Activated CD8-positive, alpha-beta T cell treated with anti-CD3 and anti-CD28 coated beads for 36 hours (primary cell): ENCODE measurements at regions not wholly inside any gene's neighbourhood (a gene's known extent, or its start where the extent isn't known, plus 50 kb on each side); places are given as distances from the start of the nearest gene placed in this dataset.

Source experiments
- ATAC-seq: fragments of 200-7000 bp; cut with Tn5 transposase; one replicate; pipeline ENCODE4 v1.10.0; 2021; ENCODE audit warnings: mild to moderate bottlenecking, moderate library complexity
- CTCF ChIA-PET: fragments of 350-600 bp; sonication (Branson Sonifier 250); formaldehyde crosslinking; loops from one replicate; lab custom pipeline; 2021; ENCODE audit warnings: antibody characterized with exemption; lab: Charles Lee
- POLR2A ChIA-PET: fragments of 350-600 bp; sonication (Branson Sonifier 250); formaldehyde crosslinking; loops from one replicate; lab custom pipeline; 2021; ENCODE audit warnings: antibody characterized with exemption; lab: Charles Lee
- DNase-seq: peaks from one replicate; pipeline ENCODE4 v3.0.0-alpha.2; 2020
- H3K27ac Mint-ChIP-seq: one replicate; pipeline ENCODE4 v1.8.0; 2021; ENCODE audit warnings: mild to moderate bottlenecking, mixed read lengths
- H3K27me3 Mint-ChIP-seq: one replicate; pipeline ENCODE4 v1.8.0; 2021; ENCODE audit warnings: mixed read lengths
- H3K36me3 Mint-ChIP-seq: one replicate; pipeline ENCODE4 v1.8.0; 2021; ENCODE audit warnings: low read depth, mixed read lengths
- H3K4me1 Mint-ChIP-seq: one replicate; pipeline ENCODE4 v1.8.0; 2021; ENCODE audit warnings: low read depth, mixed read lengths
- H3K4me3 Mint-ChIP-seq: one replicate; pipeline ENCODE4 v1.8.0; 2021; ENCODE audit warnings: mild to moderate bottlenecking, moderate library complexity, mixed read lengths
- H3K9me3 Mint-ChIP-seq: one replicate; pipeline ENCODE4 v1.8.0; 2021; ENCODE audit warnings: mixed read lengths
- CTCF ChIP-seq: fragments of 200-600 bp; IDR thresholded peaks from one replicate; pipeline ENCODE4 v1.8.0; 2022; ENCODE audit warnings: antibody characterized with exemption, mild to moderate bottlenecking
- intact Hi-C: fragments of 100-400 bp; cut with micrococcal nuclease; formaldehyde crosslinking; loops from one replicate; pipeline ENCODE4 v1.10.0; 2022

DNA sequence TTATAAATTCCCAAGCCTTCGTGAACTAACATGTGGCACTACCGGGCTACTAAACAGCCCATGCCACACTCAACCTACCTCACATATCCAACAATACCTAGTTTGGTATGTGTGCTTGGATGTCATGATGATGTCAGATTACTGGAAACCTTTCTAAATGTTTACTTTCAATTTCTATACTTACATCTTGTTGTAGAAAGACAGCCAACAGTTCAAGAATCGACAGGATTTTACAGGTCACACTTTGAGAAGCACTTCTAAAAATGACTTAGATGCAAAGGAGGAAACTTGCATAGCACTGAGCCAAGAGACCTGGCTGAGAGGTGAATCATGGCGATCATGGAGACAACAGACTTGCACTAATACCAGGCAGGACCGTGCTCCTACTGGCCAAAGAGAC is 209.9 kb downstream of the COL4A1 start:
- H3K4me3 Mint-ChIP-seq = no peak overlapping the region
- intact Hi-C loops = no loop called here
- no peak for TF ChIP-seq CTCF
- H3K4me1 Mint-ChIP-seq = no peaks in the 10 kb centered on the region
- no peak overlapping the region for H3K27ac Mint-ChIP-seq
- H3K27me3 Mint-ChIP-seq = peaks cover 5% of the 10 kb centered on the region
- ChIA-PET CTCF (no interaction called here), POLR2A (no interaction called here)
- no peaks in the 10 kb centered on the region for H3K36me3 Mint-ChIP-seq
- H3K9me3 Mint-ChIP-seq = peaks cover 6% of the 10 kb centered on the region
- ATAC-seq (no peak), DNase-seq (no peak)

- CTCF ChIA-PET = no interaction called here
- no peaks in the 10 kb centered on the region for H3K36me3 Mint-ChIP-seq
These were observed 214.1 kb downstream of the COL4A1 start for GRCh38 chr13:110092831-110093247.

DNA sequence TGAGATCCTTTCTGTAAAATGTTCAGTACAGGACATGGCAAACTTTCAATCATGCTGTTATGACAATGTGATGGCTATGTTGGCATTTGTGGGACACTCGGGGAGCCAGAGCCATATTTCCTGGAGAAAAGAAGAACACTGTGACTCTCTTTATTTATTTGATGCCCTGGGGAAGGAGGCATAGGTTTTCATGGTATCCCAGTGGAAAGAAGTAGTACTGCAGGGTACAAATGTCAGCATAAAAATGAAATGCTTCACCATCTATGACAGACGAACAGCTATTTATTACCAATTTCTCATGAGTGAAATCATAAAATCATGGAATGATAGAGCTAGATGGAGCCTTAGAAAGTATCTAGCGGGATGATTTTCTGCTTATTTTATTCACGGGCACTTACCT is 217.1 kb downstream of the COL4A1 start:
- intact Hi-C loops = no loop called here
- H3K4me1 Mint-ChIP-seq = no peaks in the 10 kb centered on the region
- no peak overlapping the region for H3K27ac Mint-ChIP-seq
- no peak for ATAC-seq
- TF ChIP-seq CTCF = no peak
- peaks cover 2% of the 10 kb centered on the region for H3K27me3 Mint-ChIP-seq
- ChIA-PET CTCF (no interaction called here), POLR2A (no interaction called here)
- no peaks in the 10 kb centered on the region for H3K9me3 Mint-ChIP-seq
- no peak for DNase-seq
- H3K36me3 Mint-ChIP-seq = no peaks in the 10 kb centered on the region
- H3K4me3 Mint-ChIP-seq = no peak overlapping the region

More at GRCh38 chr13:110092831-110093247, 214.1 kb downstream of the COL4A1 start:
- H3K27me3 Mint-ChIP-seq = peaks cover 5% of the 10 kb centered on the region
- intact Hi-C loops = no loop called here
- peaks cover 4% of the 10 kb centered on the region for H3K9me3 Mint-ChIP-seq
- H3K4me1 Mint-ChIP-seq = no peaks in the 10 kb centered on the region
- DNase-seq = no peak
- ATAC-seq = no peak
- TF ChIP-seq CTCF = no peak
- H3K4me3 Mint-ChIP-seq = no peak overlapping the region
- POLR2A ChIA-PET = no interaction called here
- H3K27ac Mint-ChIP-seq = no peak overlapping the region

- Mint-ChIP-seq H3K4me3 (no peak overlapping the region), H3K36me3 (no peaks in the 10 kb centered on the region), H3K4me1 (no peaks in the 10 kb centered on the region), H3K9me3 (no peaks in the 10 kb centered on the region), H3K27ac (no peak overlapping the region), H3K27me3 (peaks cover 2% of the 10 kb centered on the region)
- POLR2A ChIA-PET = no interaction called here
- intact Hi-C loops = no loop called here
- DNase-seq = no peak
- CTCF ChIA-PET = no interaction called here
- TF ChIP-seq CTCF = no peak
- no peak for ATAC-seq
These were observed 217.9 kb downstream of the COL4A1 start for GRCh38 chr13:110089100-110089499.

- ChIA-PET CTCF (no interaction called here), POLR2A (no interaction called here)
- Mint-ChIP-seq H3K4me1 (no peaks in the 10 kb centered on the region), H3K27ac (no peak overlapping the region), H3K4me3 (no peak overlapping the region), H3K27me3 (peaks cover 5% of the 10 kb centered on the region), H3K9me3 (no peaks in the 10 kb centered on the region), H3K36me3 (no peaks in the 10 kb centered on the region)
- no peak for TF ChIP-seq CTCF
- DNase-seq = no peak
- ATAC-seq = no peak
- intact Hi-C loops = no loop called here
These were observed 233.0 kb downstream of the COL4A1 start for GRCh38 chr13:110073982-110074381.
